ENCODE measurements at regions not wholly inside any gene's neighbourhood (a gene's known extent, or its start where the extent isn't known, plus 50 kb on each side); places are given as distances from the start of the nearest gene placed in this dataset.

DNA sequence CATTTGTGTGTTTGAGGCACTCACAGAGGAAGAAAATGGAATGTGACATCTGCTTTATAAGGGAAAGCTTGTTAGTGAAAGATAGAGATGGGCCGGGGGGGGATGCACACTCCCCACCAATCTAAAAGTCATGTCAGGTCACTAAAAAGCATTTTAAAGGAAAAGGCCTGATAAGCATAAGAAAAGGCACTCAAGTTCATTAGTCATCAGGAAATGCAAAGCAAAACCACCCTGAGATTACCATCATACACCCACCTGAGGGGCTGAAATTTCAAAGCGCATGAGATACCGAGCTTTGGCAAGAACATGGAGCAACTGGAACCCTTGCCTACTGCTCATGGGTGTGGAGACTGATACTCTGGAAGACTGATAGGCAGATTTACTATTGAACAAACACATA is 77.9 kb upstream of the ANO1 start:
- CTCF ChIA-PET, result no interaction called here
- no peaks in the 10 kb centered on the region for H3K27me3 ChIP-seq (ENCODE audit: insufficient read depth, low read length)
- H4K20me1 ChIP-seq (ENCODE audit: insufficient read depth), result no peaks in the 10 kb centered on the region
- H3K27ac ChIP-seq (ENCODE audit: low read depth, low read length), result no peak overlapping the region
- no peak overlapping the region for H2AFZ ChIP-seq (ENCODE audit: low read depth, low read length, poor library complexity, severe bottlenecking)
- no peak overlapping the region for H3K4me3 ChIP-seq (replicated peaks in 1 of 2; ENCODE audit: low read depth in 1 of 2, low read length in 2 of 2)
- H3K79me2 ChIP-seq (ENCODE audit: insufficient read depth, low read length), result no peaks in the 10 kb centered on the region
- peaks cover 0 to 7% of the 10 kb centered on the region in 2 experiments; a peak in 1 of 4 replicates for H3K4me1 ChIP-seq (ENCODE audit: control insufficient read depth in 1 of 2, insufficient read depth in 2 of 2, low read length in 2 of 2)
- no peaks in the 10 kb centered on the region for H3K9me2 ChIP-seq (ENCODE audit: insufficient read depth)
- RAD21 ChIA-PET (ENCODE audit: low non-redundant PET in 1 of 2, low total read pairs in 2 of 2, uncharacterized antibody in 2 of 2, unreplicated experiment in 2 of 2), result no interaction called here
- no peaks in the 10 kb centered on the region; a peak in 1 of 4 replicates for H3K9me3 ChIP-seq (ENCODE audit: control insufficient read depth in 1 of 2, insufficient read depth in 1 of 2, low read depth in 1 of 2, low read length in 2 of 2)
- DNase-seq (ENCODE audit: low read depth, low spot score) (no peak), ATAC-seq (no peak)
- TF ChIP-seq TCF7L2 (IDR thresholded peaks at IDR 0.05; ENCODE audit: borderline replicate concordance, extremely low read depth, insufficient read depth, insufficient read length), result no peak
- TF ChIP-seq CEBPB (IDR thresholded peaks at IDR 0.05; ENCODE audit: low read depth), result no peak
- TF ChIP-seq RAD21 (IDR thresholded peaks at IDR 0.05; ENCODE audit: low read depth), result no peak
- TF ChIP-seq EZH2phosphoT487 (IDR thresholded peaks at IDR 0.05; ENCODE audit: borderline replicate concordance), result no peak
- no peak for TF ChIP-seq FOSL1 (IDR thresholded peaks at IDR 0.05; ENCODE audit: low read depth)
- H3K36me3 ChIP-seq (ENCODE audit: control insufficient read depth in 1 of 2, insufficient read depth in 2 of 2, low read length in 2 of 2), result no peaks in the 10 kb centered on the region
- POLR2A ChIA-PET, result no interaction called here
- BruUV-seq (replicated peaks), result no TSS peak
- no peak overlapping the region for H3K9ac ChIP-seq (ENCODE audit: low read length)
- H3K4me2 ChIP-seq (ENCODE audit: low read length), result no peak overlapping the region
- intact Hi-C loops (cut with micrococcal nuclease), result no loop called here

GRCh38 chr11:70001246-70001645 is 76.9 kb upstream of the ANO1 start:
- ChIA-PET POLR2A (no interaction called here), RAD21 (ENCODE audit: low non-redundant PET in 1 of 2, low total read pairs in 2 of 2, uncharacterized antibody in 2 of 2, unreplicated experiment in 2 of 2) (no interaction called here), CTCF (no interaction called here)
- DNase-seq (ENCODE audit: low read depth, low spot score) (no peak), ATAC-seq (no peak)
- Histone ChIP-seq H3K36me3 (ENCODE audit: control insufficient read depth in 1 of 2, insufficient read depth in 2 of 2, low read length in 2 of 2) (no peaks in the 10 kb centered on the region), H3K4me3 (replicated peaks in 1 of 2; ENCODE audit: low read depth in 1 of 2, low read length in 2 of 2) (no peak overlapping the region), H3K27ac (ENCODE audit: low read depth, low read length) (no peak overlapping the region), H3K9me2 (ENCODE audit: insufficient read depth) (no peaks in the 10 kb centered on the region), H2AFZ (ENCODE audit: low read depth, low read length, poor library complexity, severe bottlenecking) (no peak overlapping the region), H3K4me1 (ENCODE audit: control insufficient read depth in 1 of 2, insufficient read depth in 2 of 2, low read length in 2 of 2) (peaks cover 0 to 2% of the 10 kb centered on the region in 2 experiments; a peak in 1 of 4 replicates), H4K20me1 (ENCODE audit: insufficient read depth) (no peaks in the 10 kb centered on the region), H3K4me2 (ENCODE audit: low read length) (no peak overlapping the region), H3K79me2 (ENCODE audit: insufficient read depth, low read length) (no peaks in the 10 kb centered on the region), H3K9me3 (ENCODE audit: control insufficient read depth in 1 of 2, insufficient read depth in 1 of 2, low read depth in 1 of 2, low read length in 2 of 2) (no peaks in the 10 kb centered on the region), H3K9ac (ENCODE audit: low read length) (no peak overlapping the region), H3K27me3 (ENCODE audit: insufficient read depth, low read length) (no peaks in the 10 kb centered on the region)
- intact Hi-C loops (cut with micrococcal nuclease), result no loop called here
- BruUV-seq (replicated peaks), result no TSS peak
- TF ChIP-seq SP1 (IDR thresholded peaks at IDR 0.05; ENCODE audit: low read depth) (no peak), ZFX (IDR thresholded peaks at IDR 0.05) (no peak), REST (IDR thresholded peaks at IDR 0.05; ENCODE audit: low read depth) (no peak), ELF1 (IDR thresholded peaks at IDR 0.05; ENCODE audit: borderline replicate concordance, low read depth) (no peak), SRF (IDR thresholded peaks at IDR 0.05; ENCODE audit: low read depth) (no peak), CTCF (IDR thresholded peaks at IDR 0.05 in 2 of 3, conservative IDR thresholded peaks at IDR 0.05 in 1 of 3; ENCODE audit: borderline replicate concordance in 1 of 3, insufficient read depth in 1 of 3, low read depth in 2 of 3, low read length in 2 of 3) (no peak), RAD21 (IDR thresholded peaks at IDR 0.05; ENCODE audit: low read depth) (no peak), MAX (IDR thresholded peaks at IDR 0.05) (no peak), CBX3 (IDR thresholded peaks at IDR 0.05; ENCODE audit: low read depth) (no peak), EZH2 (IDR thresholded peaks at IDR 0.05) (no peak), TCF7L2 (IDR thresholded peaks at IDR 0.05; ENCODE audit: borderline replicate concordance, extremely low read depth, insufficient read depth, insufficient read length) (no peak), SIN3A (IDR thresholded peaks at IDR 0.05; ENCODE audit: low read depth) (no peak)
- TF ChIP-seq, protein P1, sequence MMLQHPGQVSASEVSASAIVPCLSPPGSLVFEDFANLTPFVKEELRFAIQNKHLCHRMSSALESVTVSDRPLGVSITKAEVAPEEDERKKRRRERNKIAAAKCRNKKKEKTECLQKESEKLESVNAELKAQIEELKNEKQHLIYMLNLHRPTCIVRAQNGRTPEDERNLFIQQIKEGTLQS (IDR thresholded peaks at IDR 0.05), result no peak

Data from HCT116 (cell line).